HEK293 (cell line): ENCODE measurements at regions not wholly inside any gene's neighbourhood (a gene's known extent, or its start where the extent isn't known, plus 50 kb on each side); places are given as distances from the start of the nearest gene placed in this dataset.

Experiments used
- CTCF ChIA-PET: fragments of 350-600 bp; formaldehyde crosslinking; extraction: SDS; loops from one replicate; lab custom pipeline; 2021; ENCODE audit warnings: antibody characterized with exemption; lab: Yijun Ruan, JAX
- POLR2A ChIA-PET: fragments of 300-600 bp; formaldehyde crosslinking; extraction: SDS; loops from one replicate; lab custom pipeline; 2020; ENCODE audit warnings: antibody characterized with exemption, inconsistent platforms; lab: Yijun Ruan, JAX
- H3K27ac ChIP-seq: fragments of 200-500 bp; sonication (Bioruptor generic); 2 replicates; pipeline ENCODE4 v1.5.1; 2014; ENCODE audit warnings: low read depth, low read length, control low read depth, inconsistent platforms; ENCODE audit errors: extremely low read depth
- H3K36me3 ChIP-seq, 2 experiments: fragments of 200-500 bp in 1 of 2; sonication (Bioruptor generic) in 1 of 2; 1 replicate in 1 of 2; 2 replicates in 1 of 2; pipeline ENCODE4 v1.5.1; 2014 to 2017; ENCODE audit warnings: inconsistent platforms in 2 of 2, low read length in 2 of 2; ENCODE audit not compliant: control insufficient read depth in 2 of 2, insufficient read depth in 1 of 2
- H3K4me1 ChIP-seq: fragments of 200-500 bp; sonication (Bioruptor generic); 2 replicates; pipeline ENCODE4 v1.5.1; 2014; ENCODE audit warnings: mild to moderate bottlenecking, low read length, inconsistent platforms; ENCODE audit not compliant: control insufficient read depth, insufficient read depth
- H3K4me3 ChIP-seq: 2 replicates; pipeline ENCODE4 v1.5.1; 2011; ENCODE audit warnings: low read depth, mild to moderate bottlenecking, control low read depth, low read length, moderate library complexity
- H3K9me3 ChIP-seq: fragments of 200-500 bp; sonication (Bioruptor generic); 2 replicates; pipeline ENCODE4 v1.5.1; 2014; ENCODE audit warnings: low read depth, low read length, inconsistent platforms; ENCODE audit not compliant: control insufficient read depth, insufficient read depth
- BCL11B ChIP-seq: fragments of 450-650 bp; formaldehyde crosslinking; IDR thresholded peaks from 2 replicates; pipeline ENCODE4 v1.5.1; 2016; ENCODE audit warnings: low read depth, missing biosample characterization, missing genetic modification characterization
- ELK4 ChIP-seq: IDR thresholded peaks from 2 replicates; pipeline ENCODE4 v1.6.1; 2011; ENCODE audit warnings: mild to moderate bottlenecking, low read depth, low read length, borderline replicate concordance
- HOXD13 ChIP-seq: sonication (generic); formaldehyde crosslinking; IDR thresholded peaks from 2 replicates; pipeline ENCODE4 v1.8.0; 2022; ENCODE audit warnings: missing genetic modification reagents, borderline replicate concordance
- KLF8 ChIP-seq: fragments of 450-650 bp; formaldehyde crosslinking; IDR thresholded peaks from 2 replicates; pipeline ENCODE4 v1.5.1; 2016; ENCODE audit warnings: missing biosample characterization, missing genetic modification characterization
- SP7 ChIP-seq: fragments of 450-650 bp; formaldehyde crosslinking; IDR thresholded peaks from 2 replicates; pipeline ENCODE4 v1.5.1; 2016; ENCODE audit warnings: missing biosample characterization, missing genetic modification characterization
- TCF7L2 ChIP-seq: IDR thresholded peaks from 2 replicates; pipeline ENCODE4 v1.6.1; 2011; ENCODE audit warnings: low read depth, mild to moderate bottlenecking, inconsistent platforms, low read length, moderate library complexity, borderline replicate concordance
- YY2 ChIP-seq: fragments of 450-650 bp; formaldehyde crosslinking; IDR thresholded peaks from 2 replicates; pipeline ENCODE4 v1.5.1; 2016; ENCODE audit warnings: missing biosample characterization, missing genetic modification characterization
- ZBTB11 ChIP-seq: fragments of 450-650 bp; formaldehyde crosslinking; conservative IDR thresholded peaks from 2 replicates; pipeline ENCODE4 v1.5.1; 2016; ENCODE audit warnings: low read depth, missing biosample characterization, missing genetic modification characterization
- ZNF16 ChIP-seq: fragments of 450-650 bp; formaldehyde crosslinking; IDR thresholded peaks from 2 replicates; pipeline ENCODE4 v1.5.1; 2016; ENCODE audit warnings: low read depth, missing biosample characterization, missing genetic modification characterization
- ZNF19 ChIP-seq: fragments of 450-650 bp; formaldehyde crosslinking; IDR thresholded peaks from 2 replicates; pipeline ENCODE4; 2016; ENCODE audit warnings: missing biosample characterization, missing genetic modification characterization, low read depth
- ZNF223 ChIP-seq: fragments of 450-650 bp; formaldehyde crosslinking; IDR thresholded peaks from 2 replicates; pipeline ENCODE4 v1.5.1; 2016; ENCODE audit warnings: missing biosample characterization, missing genetic modification characterization
- ZNF24 ChIP-seq: fragments of 450-650 bp; formaldehyde crosslinking; IDR thresholded peaks from 2 replicates; pipeline ENCODE4 v1.5.1; 2016; ENCODE audit warnings: missing biosample characterization, missing genetic modification characterization
- ZNF248 ChIP-seq: fragments of 450-650 bp; formaldehyde crosslinking; IDR thresholded peaks from 2 replicates; pipeline ENCODE4 v1.5.1; 2017; ENCODE audit warnings: missing biosample characterization, missing genetic modification characterization
- ZNF274 ChIP-seq, 2 experiments: fragments of 200-500 bp in 1 of 2; fragments of 450-650 bp in 1 of 2; sonication (Bioruptor generic) in 1 of 2; formaldehyde crosslinking in 1 of 2; IDR thresholded peaks; 2 replicates each; pipeline versions ENCODE4 v1.5.1 to v1.6.1; 2014 to 2016; ENCODE audit warnings: borderline replicate concordance in 1 of 2, inconsistent platforms in 1 of 2, low read length in 1 of 2, missing biosample characterization in 1 of 2, missing genetic modification characterization in 1 of 2
- ZNF324 ChIP-seq: fragments of 450-650 bp; formaldehyde crosslinking; IDR thresholded peaks from 2 replicates; pipeline ENCODE4 v1.5.1; 2016; ENCODE audit warnings: missing biosample characterization, missing genetic modification characterization
- ZNF335 ChIP-seq: fragments of 450-650 bp; formaldehyde crosslinking; conservative IDR thresholded peaks from 2 replicates; pipeline ENCODE4 v1.5.1; 2016; ENCODE audit warnings: missing biosample characterization, missing genetic modification characterization
- ZNF350 ChIP-seq: fragments of 450-650 bp; formaldehyde crosslinking; IDR thresholded peaks from 2 replicates; pipeline ENCODE4 v1.5.0; 2017; ENCODE audit warnings: missing biosample characterization, mild to moderate bottlenecking, missing genetic modification characterization
- ZNF394 ChIP-seq: fragments of 450-650 bp; formaldehyde crosslinking; IDR thresholded peaks from 2 replicates; pipeline ENCODE4 v1.5.1; 2016; ENCODE audit warnings: missing biosample characterization, missing genetic modification characterization, mild to moderate bottlenecking, moderate library complexity, borderline replicate concordance
- ZNF548 ChIP-seq: fragments of 450-650 bp; formaldehyde crosslinking; IDR thresholded peaks from 2 replicates; pipeline ENCODE4 v1.5.1; 2016; ENCODE audit warnings: missing biosample characterization, missing genetic modification characterization
- ZNF596 ChIP-seq: fragments of 450-650 bp; IDR thresholded peaks from 2 replicates; pipeline ENCODE4 v1.5.0; 2018; ENCODE audit warnings: missing biosample characterization, mild to moderate bottlenecking, missing genetic modification characterization, moderate library complexity
- ZNF624 ChIP-seq: fragments of 450-650 bp; formaldehyde crosslinking; IDR thresholded peaks from 2 replicates; pipeline ENCODE4 v1.5.1; 2017; ENCODE audit warnings: missing biosample characterization, missing genetic modification characterization
- ZNF660 ChIP-seq: fragments of 450-650 bp; IDR thresholded peaks from 2 replicates; pipeline ENCODE4 v1.5.1; 2018; ENCODE audit warnings: missing biosample characterization, mild to moderate bottlenecking, missing genetic modification characterization
- ZNF701 ChIP-seq: fragments of 450-650 bp; formaldehyde crosslinking; IDR thresholded peaks from 2 replicates; pipeline ENCODE4 v1.5.1; 2016; ENCODE audit warnings: missing biosample characterization, missing genetic modification characterization
- ZSCAN4 ChIP-seq: fragments of 450-650 bp; formaldehyde crosslinking; IDR thresholded peaks from 2 replicates; pipeline ENCODE4 v1.5.1; 2017; ENCODE audit warnings: missing biosample characterization, missing genetic modification characterization

- Histone ChIP-seq H3K27ac (no peak overlapping the region), H3K4me1 (no peaks in the 10 kb centered on the region), H3K4me3 (no peak overlapping the region), H3K36me3 (no peaks in the 10 kb centered on the region), H3K9me3 (no peaks in the 10 kb centered on the region)
- ChIA-PET POLR2A (no interaction called here), CTCF (no interaction called here)
- no peak for TF ChIP-seq ZNF624 (tag by site-specific recombination)
- no peak for TF ChIP-seq ZNF248 (tag by site-specific recombination)
- no peak for TF ChIP-seq ZNF19 (tag by site-specific recombination)
- no peak for TF ChIP-seq ZNF335 (tag by site-specific recombination)
- no peak for TF ChIP-seq BCL11B (tag by site-specific recombination)
- no peak for TF ChIP-seq YY2 (tag by site-specific recombination)
- TF ChIP-seq ZBTB11, result no peak
- TF ChIP-seq ZNF350 (tag by site-specific recombination), result no peak
- TF ChIP-seq ZNF16, result no peak
- no peak for TF ChIP-seq ZSCAN4 (tag by site-specific recombination)
- TF ChIP-seq HOXD13 (CRISPR knock-in tag), result no peak
- TF ChIP-seq KLF8, result no peak
- no peak for TF ChIP-seq ZNF660 (tag by site-specific recombination)
- no peak for TF ChIP-seq SP7
- no peak for TF ChIP-seq ZNF274 (IDR thresholded peaks at IDR 0.05; ENCODE audit: low read length)
- no peak for TF ChIP-seq ZNF274 (tag by site-specific recombination; IDR thresholded peaks at IDR 0.05; ENCODE audit: borderline replicate concordance)
- no peak for TF ChIP-seq ZNF223 (tag by site-specific recombination)
- no peak for TF ChIP-seq ZNF324 (tag by site-specific recombination)
- TF ChIP-seq TCF7L2, result no peak
- no peak for TF ChIP-seq ZNF548
- TF ChIP-seq ZNF24 (tag by site-specific recombination), result no peak
These were observed 326.6 kb downstream of the RERGL start for GRCh38 chr12:17763366-17763765.

- Histone ChIP-seq H3K4me3 (no peak overlapping the region), H3K36me3 (no peaks in the 10 kb centered on the region), H3K9me3 (no peaks in the 10 kb centered on the region), H3K4me1 (no peaks in the 10 kb centered on the region), H3K27ac (no peak overlapping the region)
- TF ChIP-seq ZNF394 (tag by site-specific recombination) (no peak), ELK4 (no peak), ZNF596 (no peak), ZNF701 (tag by site-specific recombination) (no peak)
- ChIA-PET POLR2A (no interaction called here), CTCF (no interaction called here)
These were observed 330.0 kb downstream of the RERGL start for GRCh38 chr12:17759982-17760381.
